ENCODE measurements at regions not wholly inside any gene's neighbourhood (a gene's known extent, or its start where the extent isn't known, plus 50 kb on each side); places are given as distances from the start of the nearest gene placed in this dataset.

GRCh38 chr12:116458492-116458891 is 100.7 kb upstream of the MAP1LC3B2 start:
- H3K27me3 ChIP-seq (ENCODE audit: insufficient read depth, low read depth, severe bottlenecking): no peaks in the 10 kb centered on the region
- no peak overlapping the region for H3K27ac ChIP-seq
- DNase-seq: no peak
- H3K9me3 ChIP-seq (ENCODE audit: severe bottlenecking): no peaks in the 10 kb centered on the region
- no peaks in the 10 kb centered on the region for H3K36me3 ChIP-seq
- TF ChIP-seq CTCF (IDR thresholded peaks at IDR 0.05; ENCODE audit: low read depth, low read length): no peak
- H3K4me3 ChIP-seq (ENCODE audit: low read depth, low read length): no peak overlapping the region

- Histone ChIP-seq H3K36me3 (no peaks in the 10 kb centered on the region), H3K9me3 (ENCODE audit: severe bottlenecking) (no peaks in the 10 kb centered on the region), H3K4me3 (ENCODE audit: low read depth, low read length) (no peak overlapping the region), H3K27me3 (ENCODE audit: insufficient read depth, low read depth, severe bottlenecking) (no peaks in the 10 kb centered on the region), H3K27ac (no peak overlapping the region)
- no peak for TF ChIP-seq CTCF (IDR thresholded peaks at IDR 0.05; ENCODE audit: low read depth, low read length)
- no peak for DNase-seq
Observed at GRCh38 chr12:116459011-116459875, 99.9 kb upstream of the MAP1LC3B2 start.

- no peaks in the 10 kb centered on the region for H3K9me3 ChIP-seq (ENCODE audit: severe bottlenecking)
- H3K27me3 ChIP-seq (ENCODE audit: insufficient read depth, low read depth, severe bottlenecking): no peaks in the 10 kb centered on the region
- TF ChIP-seq CTCF (IDR thresholded peaks at IDR 0.05; ENCODE audit: low read depth, low read length): no peak
- no peak for DNase-seq
- no peaks in the 10 kb centered on the region for H3K36me3 ChIP-seq
- H3K4me3 ChIP-seq (ENCODE audit: low read depth, low read length): no peak overlapping the region
- no peak overlapping the region for H3K27ac ChIP-seq
Observed at GRCh38 chr12:116459916-116460663, 99.1 kb upstream of the MAP1LC3B2 start.

GRCh38 chr12:116461060-116461459 is 98.1 kb upstream of the MAP1LC3B2 start:
- no peak for TF ChIP-seq CTCF (IDR thresholded peaks at IDR 0.05; ENCODE audit: low read depth, low read length)
- DNase-seq: no peak
- Histone ChIP-seq H3K27me3 (ENCODE audit: insufficient read depth, low read depth, severe bottlenecking) (no peaks in the 10 kb centered on the region), H3K27ac (no peak overlapping the region), H3K36me3 (no peaks in the 10 kb centered on the region), H3K4me3 (ENCODE audit: low read depth, low read length) (no peak overlapping the region), H3K9me3 (ENCODE audit: severe bottlenecking) (no peaks in the 10 kb centered on the region)

- Histone ChIP-seq H3K36me3 (no peaks in the 10 kb centered on the region), H3K27me3 (ENCODE audit: insufficient read depth, low read depth, severe bottlenecking) (no peaks in the 10 kb centered on the region), H3K27ac (no peak overlapping the region), H3K4me3 (ENCODE audit: low read depth, low read length) (no peak overlapping the region), H3K9me3 (ENCODE audit: severe bottlenecking) (no peaks in the 10 kb centered on the region)
- no peak for TF ChIP-seq CTCF (IDR thresholded peaks at IDR 0.05; ENCODE audit: low read depth, low read length)
- DNase-seq: no peak
Observed at GRCh38 chr12:116463366-116463765, 95.8 kb upstream of the MAP1LC3B2 start.

All from WERI-Rb-1 (cell line).